ENCODE measurements at regions not wholly inside any gene's neighbourhood (a gene's known extent, or its start where the extent isn't known, plus 50 kb on each side); places are given as distances from the start of the nearest gene placed in this dataset.

- peak; percentile 61 to 69 (median 69) for DNase-seq (ENCODE audit: low read depth in 3 of 3, low spot score in 2 of 3)
Observed at GRCh38 chr6:165884813-165885765, 222.0 kb upstream of the PDE10A start.

- DNase-seq (ENCODE audit: low read depth in 3 of 3, low spot score in 2 of 3), result no peak
Observed at GRCh38 chr6:165883851-165884640, 221.0 kb upstream of the PDE10A start.

- no peak for DNase-seq (ENCODE audit: low read depth in 3 of 3, low spot score in 2 of 3)
Observed at GRCh38 chr6:165881806-165882205, 218.8 kb upstream of the PDE10A start.

- DNase-seq (ENCODE audit: low read depth in 3 of 3, low spot score in 2 of 3), result no peak
Observed at GRCh38 chr6:165880686-165881085, 217.6 kb upstream of the PDE10A start.

GRCh38 chr6:165877773-165878172, 214.7 kb upstream of the PDE10A start:
- DNase-seq (ENCODE audit: low read depth in 3 of 3, low spot score in 2 of 3), result no peak

GRCh38 chr6:165877192-165877591, 214.2 kb upstream of the PDE10A start:
- no peak for DNase-seq (ENCODE audit: low read depth in 3 of 3, low spot score in 2 of 3)

GRCh38 chr6:165876588-165876987, 213.5 kb upstream of the PDE10A start:
- DNase-seq (ENCODE audit: low read depth in 3 of 3, low spot score in 2 of 3), result no peak

- DNase-seq (ENCODE audit: low read depth in 3 of 3, low spot score in 2 of 3), result no peak
Observed at GRCh38 chr6:165875946-165876345, 212.9 kb upstream of the PDE10A start.

- peak in 1 of 3 donors; percentile 23 for DNase-seq (ENCODE audit: low read depth in 3 of 3, low spot score in 2 of 3)
Observed at GRCh38 chr6:165873976-165874375, 210.9 kb upstream of the PDE10A start.

GRCh38 chr6:165872811-165873210, 209.8 kb upstream of the PDE10A start:
- no peak for DNase-seq (ENCODE audit: low read depth in 3 of 3, low spot score in 2 of 3)

GRCh38 chr6:165872311-165872710, 209.3 kb upstream of the PDE10A start:
- DNase-seq (ENCODE audit: low read depth in 3 of 3, low spot score in 2 of 3), result no peak

- no peak for DNase-seq (ENCODE audit: low read depth in 3 of 3, low spot score in 2 of 3)
Observed at GRCh38 chr6:165871571-165871970, 208.5 kb upstream of the PDE10A start.

GRCh38 chr6:165869526-165869925, 206.5 kb upstream of the PDE10A start:
- DNase-seq (ENCODE audit: low read depth in 3 of 3, low spot score in 2 of 3), result no peak

- DNase-seq (ENCODE audit: low read depth in 3 of 3, low spot score in 2 of 3), result no peak
Observed at GRCh38 chr6:165864925-165865324, 201.9 kb upstream of the PDE10A start.

- DNase-seq (ENCODE audit: low read depth in 3 of 3, low spot score in 2 of 3), result no peak
Observed at GRCh38 chr6:165864218-165864617, 201.2 kb upstream of the PDE10A start.

- DNase-seq (ENCODE audit: low read depth in 3 of 3, low spot score in 2 of 3), result no peak
Observed at GRCh38 chr6:165863801-165864200, 200.8 kb upstream of the PDE10A start.

GRCh38 chr6:165862813-165863212, 199.8 kb upstream of the PDE10A start:
- DNase-seq (ENCODE audit: low read depth in 3 of 3, low spot score in 2 of 3), result no peak

- no peak for DNase-seq (ENCODE audit: low read depth in 3 of 3, low spot score in 2 of 3)
Observed at GRCh38 chr6:165861226-165861625, 198.2 kb upstream of the PDE10A start.

- DNase-seq (ENCODE audit: low read depth in 3 of 3, low spot score in 2 of 3), result no peak
Observed at GRCh38 chr6:165858586-165858985, 195.5 kb upstream of the PDE10A start.

- DNase-seq (ENCODE audit: low read depth in 3 of 3, low spot score in 2 of 3), result no peak
Observed at GRCh38 chr6:165855856-165856255, 192.8 kb upstream of the PDE10A start.

GRCh38 chr6:165854863-165855593, 192.0 kb upstream of the PDE10A start:
- DNase-seq (ENCODE audit: low read depth in 3 of 3, low spot score in 2 of 3), result no peak
